ENCODE measurements at regions not wholly inside any gene's neighbourhood (a gene's known extent, or its start where the extent isn't known, plus 50 kb on each side); places are given as distances from the start of the nearest gene placed in this dataset.

GRCh38 chr15:45958924-45959323 lies 324.1 kb downstream of the SQOR start:
- no peak for TF ChIP-seq MAX (IDR thresholded peaks at IDR 0.05)
- TF ChIP-seq ZBTB7A (IDR thresholded peaks at IDR 0.05; ENCODE audit: low read depth), result no peak
- no peak for TF ChIP-seq FOXM1 (IDR thresholded peaks at IDR 0.05; ENCODE audit: borderline replicate concordance, low read depth)
- no peak for TF ChIP-seq TCF12 (IDR thresholded peaks at IDR 0.05; ENCODE audit: low read depth)
- no peak for TF ChIP-seq REST (IDR thresholded peaks at IDR 0.05; ENCODE audit: low read depth)
- no peak for TF ChIP-seq TAF1 (IDR thresholded peaks at IDR 0.05; ENCODE audit: low read depth)
- TF ChIP-seq EGR1 (IDR thresholded peaks at IDR 0.05), result no peak
- TF ChIP-seq CREB1 (IDR thresholded peaks at IDR 0.05; ENCODE audit: low read depth), result no peak
- no peak for TF ChIP-seq RAD21 (IDR thresholded peaks at IDR 0.05; ENCODE audit: low read depth)
- no peak for TF ChIP-seq USF1 (IDR thresholded peaks at IDR 0.05)
- TF ChIP-seq CEBPB (IDR thresholded peaks at IDR 0.05), result no peak
- no peak for TF ChIP-seq EP300 (IDR thresholded peaks at IDR 0.05; ENCODE audit: borderline replicate concordance)

GRCh38 chr15:45962733-45963132 lies 327.9 kb downstream of the SQOR start:
- TF ChIP-seq RAD21 (IDR thresholded peaks at IDR 0.05; ENCODE audit: low read depth) (no peak), USF1 (IDR thresholded peaks at IDR 0.05) (no peak), YY1 (IDR thresholded peaks at IDR 0.05; ENCODE audit: low read depth) (no peak), CREB1 (IDR thresholded peaks at IDR 0.05; ENCODE audit: low read depth) (no peak), TCF12 (IDR thresholded peaks at IDR 0.05; ENCODE audit: low read depth) (no peak), REST (IDR thresholded peaks at IDR 0.05; ENCODE audit: low read depth) (no peak), FOXM1 (IDR thresholded peaks at IDR 0.05; ENCODE audit: borderline replicate concordance, low read depth) (no peak), EP300 (IDR thresholded peaks at IDR 0.05; ENCODE audit: borderline replicate concordance) (no peak), EGR1 (IDR thresholded peaks at IDR 0.05) (no peak), TEAD4 (IDR thresholded peaks at IDR 0.05) (no peak), TAF1 (IDR thresholded peaks at IDR 0.05; ENCODE audit: low read depth) (no peak), MAX (IDR thresholded peaks at IDR 0.05) (no peak), NFIC (IDR thresholded peaks at IDR 0.05) (no peak), ZBTB7A (IDR thresholded peaks at IDR 0.05; ENCODE audit: low read depth) (no peak), CEBPB (IDR thresholded peaks at IDR 0.05) (no peak)

- TF ChIP-seq CEBPB (IDR thresholded peaks at IDR 0.05) (no peak), YY1 (IDR thresholded peaks at IDR 0.05; ENCODE audit: low read depth) (no peak), MAX (IDR thresholded peaks at IDR 0.05) (no peak), TEAD4 (IDR thresholded peaks at IDR 0.05) (no peak), CREB1 (IDR thresholded peaks at IDR 0.05; ENCODE audit: low read depth) (no peak), TAF1 (IDR thresholded peaks at IDR 0.05; ENCODE audit: low read depth) (no peak), TCF12 (IDR thresholded peaks at IDR 0.05; ENCODE audit: low read depth) (no peak), ZBTB7A (IDR thresholded peaks at IDR 0.05; ENCODE audit: low read depth) (no peak), USF1 (IDR thresholded peaks at IDR 0.05) (no peak), RAD21 (IDR thresholded peaks at IDR 0.05; ENCODE audit: low read depth) (no peak), EGR1 (IDR thresholded peaks at IDR 0.05) (no peak), EP300 (IDR thresholded peaks at IDR 0.05; ENCODE audit: borderline replicate concordance) (no peak), NFIC (IDR thresholded peaks at IDR 0.05) (no peak), REST (IDR thresholded peaks at IDR 0.05; ENCODE audit: low read depth) (no peak), FOXM1 (IDR thresholded peaks at IDR 0.05; ENCODE audit: borderline replicate concordance, low read depth) (no peak)
Observed at GRCh38 chr15:45970542-45970941, 335.7 kb downstream of the SQOR start.

GRCh38 chr15:45980366-45980765 lies 345.5 kb downstream of the SQOR start:
- TF ChIP-seq YY1 (IDR thresholded peaks at IDR 0.05; ENCODE audit: low read depth), result no peak
- no peak for TF ChIP-seq RAD21 (IDR thresholded peaks at IDR 0.05; ENCODE audit: low read depth)
- no peak for TF ChIP-seq TEAD4 (IDR thresholded peaks at IDR 0.05)
- TF ChIP-seq TAF1 (IDR thresholded peaks at IDR 0.05; ENCODE audit: low read depth), result no peak
- no peak for TF ChIP-seq EGR1 (IDR thresholded peaks at IDR 0.05)
- TF ChIP-seq MAX (IDR thresholded peaks at IDR 0.05), result no peak
- no peak for TF ChIP-seq TCF12 (IDR thresholded peaks at IDR 0.05; ENCODE audit: low read depth)
- TF ChIP-seq EP300 (IDR thresholded peaks at IDR 0.05; ENCODE audit: borderline replicate concordance), result no peak
- no peak for TF ChIP-seq FOXM1 (IDR thresholded peaks at IDR 0.05; ENCODE audit: borderline replicate concordance, low read depth)
- no peak for TF ChIP-seq USF1 (IDR thresholded peaks at IDR 0.05)
- no peak for TF ChIP-seq NFIC (IDR thresholded peaks at IDR 0.05)
